AG09319 (cell line): ENCODE measurements at regions not wholly inside any gene's neighbourhood (a gene's known extent, or its start where the extent isn't known, plus 50 kb on each side); places are given as distances from the start of the nearest gene placed in this dataset.

Experiments
- DNase-seq: peaks from one replicate; pipeline ENCODE4 v3.0.0-alpha.2; 2010; ENCODE audit warnings: low read depth; ENCODE audit errors: extremely low read depth
- CTCF ChIP-seq: IDR thresholded peaks from 2 replicates; pipeline ENCODE4 v1.5.1; 2011; ENCODE audit warnings: low read depth, mild to moderate bottlenecking, inconsistent platforms, low read length, moderate library complexity

DNA sequence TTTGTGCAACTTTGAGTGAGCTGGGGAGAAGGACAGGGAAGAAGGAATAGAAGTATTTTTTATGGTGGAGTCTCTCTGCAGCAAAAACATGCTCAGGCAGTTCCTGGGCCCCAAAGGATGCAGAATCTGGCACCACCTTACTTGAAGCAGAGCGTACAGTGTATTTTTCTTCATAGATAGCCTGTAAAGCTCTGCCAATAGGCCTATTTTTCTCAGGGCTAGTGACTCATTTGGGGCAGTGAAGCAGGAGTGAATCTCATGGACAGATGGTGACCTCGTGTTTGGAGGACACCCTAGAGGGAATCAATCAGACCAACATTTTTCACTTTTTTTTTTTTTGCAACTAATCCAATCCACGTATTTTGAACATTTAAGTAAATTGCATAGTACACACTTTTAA is 268.1 kb upstream of the CXCR4 start:
- DNase-seq = no peak
- no peak for TF ChIP-seq CTCF

GRCh38 chr2:136384531-136385303 is 266.8 kb upstream of the CXCR4 start:
- peak; percentile 47 for TF ChIP-seq CTCF
- DNase-seq = peak; percentile 5

- no peak for TF ChIP-seq CTCF
- no peak for DNase-seq
Measured at GRCh38 chr2:136383167-136383566, 265.2 kb upstream of the CXCR4 start.

DNA sequence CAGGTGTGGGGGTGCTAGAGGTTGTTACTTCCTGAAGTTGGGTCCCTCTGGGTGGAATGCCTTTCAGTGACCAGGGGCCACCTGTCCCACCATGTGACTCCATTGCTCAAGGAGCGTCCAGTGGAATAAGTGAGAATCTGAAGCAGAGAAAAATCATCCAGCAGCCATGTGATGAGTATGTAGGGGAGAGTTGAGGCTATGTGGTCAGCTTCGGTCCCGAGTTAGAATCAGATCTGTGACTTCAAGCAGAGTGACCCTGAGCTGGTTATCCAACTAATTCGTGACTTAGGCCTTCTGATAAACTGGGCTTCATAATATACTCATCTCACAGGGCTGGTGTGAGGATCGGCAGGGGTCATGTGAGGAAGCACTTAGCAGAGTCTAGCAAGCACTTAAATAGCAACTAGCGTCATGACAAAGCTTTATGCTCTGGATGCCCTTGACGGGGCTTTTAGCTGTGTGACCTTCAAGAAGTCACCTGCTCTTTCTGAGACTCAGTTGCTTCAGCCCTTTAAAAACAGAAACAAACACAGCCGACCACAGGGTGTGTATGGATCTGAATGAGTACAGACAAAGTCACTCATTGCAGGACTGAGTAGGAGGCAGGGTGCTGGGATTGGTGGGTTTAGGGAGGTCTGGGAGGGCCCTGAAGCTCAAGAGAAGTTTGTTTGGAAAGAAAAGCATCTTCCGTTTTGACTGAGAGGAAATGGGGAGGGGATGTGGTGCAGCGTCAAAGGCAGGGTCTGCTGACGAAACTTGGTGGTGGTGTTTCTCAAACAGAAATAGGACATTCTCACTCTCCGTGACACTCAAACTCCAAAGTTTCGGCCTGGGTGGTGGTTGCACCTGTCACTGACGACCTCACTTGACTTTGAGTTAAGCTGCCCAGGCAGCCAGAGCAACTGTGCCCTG is 264.0 kb upstream of the CXCR4 start:
- no peak for DNase-seq

DNA sequence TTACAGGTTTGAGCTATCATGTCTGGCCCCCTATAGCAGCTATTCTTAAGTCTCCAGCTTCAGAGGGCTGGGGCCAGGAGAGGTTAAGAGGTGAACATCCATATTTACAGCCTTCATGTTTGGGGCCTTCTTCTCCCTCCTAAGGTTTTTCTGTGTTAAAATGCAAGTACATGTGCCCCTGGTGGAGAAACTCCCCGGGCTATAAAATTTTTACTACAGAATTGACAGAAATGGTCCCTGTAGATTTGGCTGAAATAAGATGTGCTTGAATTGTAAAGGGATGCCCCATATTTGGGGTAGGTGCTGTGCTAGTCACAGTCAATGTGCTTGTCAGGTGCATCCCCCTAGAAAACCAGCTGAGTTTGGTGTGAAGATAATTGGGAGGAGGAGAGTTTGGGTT is 263.3 kb upstream of the CXCR4 start:
- TF ChIP-seq CTCF = no peak

More for the DNA sequence above, 264.0 kb upstream of the CXCR4 start:
- TF ChIP-seq CTCF = no peak

DNA sequence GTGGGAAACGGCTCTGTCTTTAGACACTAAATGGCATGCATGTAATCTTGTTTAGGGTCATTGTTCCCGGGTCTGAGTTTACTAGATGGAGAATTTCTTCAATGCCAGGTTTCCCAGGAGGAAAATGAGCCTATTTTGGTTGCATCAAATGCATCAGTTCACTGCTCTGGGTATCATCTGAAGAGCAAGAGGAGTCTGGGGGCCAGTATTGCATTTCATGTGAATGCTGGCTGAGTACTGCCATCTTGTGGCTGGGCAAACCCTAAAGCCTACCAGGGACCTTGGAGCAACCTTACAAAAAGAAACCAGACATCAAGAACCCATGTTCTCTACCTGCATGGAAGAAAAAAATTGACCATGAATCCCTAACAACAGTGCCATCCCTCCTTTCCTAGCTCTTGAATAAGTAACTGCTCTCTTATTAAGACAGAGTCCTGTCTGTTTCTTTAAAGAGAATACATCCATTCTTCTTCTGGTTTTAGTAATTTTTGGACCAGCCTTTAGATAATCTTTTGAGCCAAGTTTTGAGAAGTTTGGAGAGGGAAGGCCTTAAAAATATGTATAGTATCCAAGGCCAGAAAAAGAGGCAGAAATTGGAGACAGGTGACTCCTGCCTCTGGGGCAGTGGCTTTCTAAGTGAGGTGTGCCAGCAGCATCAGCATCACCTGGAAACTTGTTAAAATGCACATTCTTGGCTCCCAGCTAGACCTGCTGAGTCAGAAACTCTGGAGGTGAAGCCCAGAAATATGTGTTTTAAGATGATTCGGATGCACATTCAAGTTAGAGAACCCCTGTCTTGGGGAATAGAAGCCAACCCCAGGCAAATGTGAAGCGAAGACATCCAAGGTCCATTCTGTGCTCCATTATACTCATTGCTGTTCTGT is 261.0 kb upstream of the CXCR4 start:
- peak; percentile 53 for TF ChIP-seq CTCF
- DNase-seq = no peak

More for the DNA sequence above, 263.3 kb upstream of the CXCR4 start:
- no peak for DNase-seq
